ENCODE measurements at regions not wholly inside any gene's neighbourhood (a gene's known extent, or its start where the extent isn't known, plus 50 kb on each side); places are given as distances from the start of the nearest gene placed in this dataset.

DNA sequence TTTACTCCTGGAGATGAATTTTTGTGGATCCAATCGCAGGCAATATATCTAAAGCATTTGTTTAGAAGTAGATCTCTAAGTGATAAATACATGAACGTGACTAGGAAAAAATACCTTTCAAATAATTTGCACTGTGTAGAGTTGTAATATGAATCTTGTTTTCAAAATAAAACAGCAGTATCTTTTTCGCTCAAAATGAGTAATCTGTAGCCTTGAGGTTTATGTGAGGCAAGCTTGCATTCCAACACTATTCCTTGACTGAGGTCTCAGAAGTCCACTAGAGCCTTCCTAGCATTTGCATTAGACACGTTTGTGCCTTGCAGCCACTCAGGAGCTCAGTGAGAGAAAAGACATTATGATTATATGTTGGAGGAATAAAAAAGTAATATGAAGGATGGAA, 138.3 kb upstream of the ROBO1 start:
- intact Hi-C loops (cut with DNase I; ENCODE audit: low total_unique reads), result no loop called here
- no peak for TF ChIP-seq POLR2A (IDR thresholded peaks at IDR 0.05)
- no peak for TF ChIP-seq CTCF (IDR thresholded peaks at IDR 0.05)
- WGBS, 2 donors, result 57 to 67% methylated on average over 4 of the region's 4 CpGs

GRCh38 chr3:79902151-79902550, 134.4 kb upstream of the ROBO1 start:
- no peak for TF ChIP-seq POLR2A (IDR thresholded peaks at IDR 0.05)
- TF ChIP-seq CTCF (IDR thresholded peaks at IDR 0.05), result no peak
- intact Hi-C loops (cut with DNase I; ENCODE audit: low total_unique reads), result no loop called here
- no peak overlapping the region for H3K4me3 ChIP-seq (ENCODE audit: low read depth, poor library complexity, severe bottlenecking)
- DNase-seq (ENCODE audit: low spot score in 2 of 2), result no peak
- WGBS, 2 donors, result 90 to 91% methylated on average over 3 of the region's 3 CpGs

More for the DNA sequence above, 138.3 kb upstream of the ROBO1 start:
- DNase-seq (ENCODE audit: low spot score in 2 of 2), result no peak
- no peak overlapping the region for H3K4me3 ChIP-seq (ENCODE audit: low read depth, poor library complexity, severe bottlenecking)

GRCh38 chr3:79898907-79899306, 131.1 kb upstream of the ROBO1 start:
- DNase-seq (ENCODE audit: low spot score in 2 of 2), result no peak
- H3K4me3 ChIP-seq (ENCODE audit: low read depth, poor library complexity, severe bottlenecking), result no peak overlapping the region
- intact Hi-C loops (cut with DNase I; ENCODE audit: low total_unique reads), result no loop called here
- TF ChIP-seq POLR2A (IDR thresholded peaks at IDR 0.05) (no peak), CTCF (IDR thresholded peaks at IDR 0.05) (no peak)
- 65 to 72% methylated on average over 4 of the region's 4 CpGs for WGBS, 2 donors

DNA sequence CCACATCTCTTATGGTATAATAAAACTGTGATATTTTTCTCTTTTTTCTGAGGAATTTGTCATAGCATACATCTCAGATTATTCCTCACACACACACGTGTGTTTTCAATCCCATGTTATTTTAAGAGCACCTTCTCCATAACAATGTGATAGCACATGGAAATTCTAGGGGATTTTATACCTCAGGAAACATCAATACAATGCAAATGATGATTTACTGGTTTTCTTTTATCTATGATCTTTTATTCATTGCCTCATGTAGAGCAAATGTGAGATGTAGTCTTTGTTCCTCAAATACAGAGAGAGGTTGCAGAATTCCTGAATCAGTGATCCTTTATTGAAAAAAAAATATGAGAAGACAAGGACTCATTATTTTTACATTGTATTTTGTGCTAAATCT, 128.3 kb upstream of the ROBO1 start:
- no peak overlapping the region for H3K4me3 ChIP-seq (ENCODE audit: low read depth, poor library complexity, severe bottlenecking)
- no peak for DNase-seq (ENCODE audit: low spot score in 2 of 2)
- TF ChIP-seq CTCF (IDR thresholded peaks at IDR 0.05) (no peak), POLR2A (IDR thresholded peaks at IDR 0.05) (no peak)
- 52% methylated on average over 1 of the region's 1 CpG for WGBS, 2 donors
- intact Hi-C loops (cut with DNase I; ENCODE audit: low total_unique reads), result no loop called here

GRCh38 chr3:79887213-79887612, 119.4 kb upstream of the ROBO1 start:
- WGBS, 2 donors, result 61 to 64% methylated on average over 2 of the region's 2 CpGs
- no peak for DNase-seq (ENCODE audit: low spot score in 2 of 2)
- no peak overlapping the region for H3K4me3 ChIP-seq (ENCODE audit: low read depth, poor library complexity, severe bottlenecking)
- no peak for TF ChIP-seq CTCF (IDR thresholded peaks at IDR 0.05)
- no peak for TF ChIP-seq POLR2A (IDR thresholded peaks at IDR 0.05)
- intact Hi-C loops (cut with DNase I; ENCODE audit: low total_unique reads), result no loop called here

- WGBS, 2 donors, result 32 to 50% methylated on average over 4 of the region's 4 CpGs
- no peak overlapping the region for H3K4me3 ChIP-seq (ENCODE audit: low read depth, poor library complexity, severe bottlenecking)
- DNase-seq (ENCODE audit: low spot score in 2 of 2), result no peak
- TF ChIP-seq POLR2A (IDR thresholded peaks at IDR 0.05), result no peak
- TF ChIP-seq CTCF (IDR thresholded peaks at IDR 0.05), result no peak
- intact Hi-C loops (cut with DNase I; ENCODE audit: low total_unique reads), result no loop called here
These were observed 118.4 kb upstream of the ROBO1 start for GRCh38 chr3:79886204-79886603.
